ENCODE measurements at regions not wholly inside any gene's neighbourhood (a gene's known extent, or its start where the extent isn't known, plus 50 kb on each side); places are given as distances from the start of the nearest gene placed in this dataset.
"Not testable (repeated sequence)": the region's sequence is repeated elsewhere in the genome, so short reads cannot be mapped to it uniquely, and the experiment has no call there.

DNA sequence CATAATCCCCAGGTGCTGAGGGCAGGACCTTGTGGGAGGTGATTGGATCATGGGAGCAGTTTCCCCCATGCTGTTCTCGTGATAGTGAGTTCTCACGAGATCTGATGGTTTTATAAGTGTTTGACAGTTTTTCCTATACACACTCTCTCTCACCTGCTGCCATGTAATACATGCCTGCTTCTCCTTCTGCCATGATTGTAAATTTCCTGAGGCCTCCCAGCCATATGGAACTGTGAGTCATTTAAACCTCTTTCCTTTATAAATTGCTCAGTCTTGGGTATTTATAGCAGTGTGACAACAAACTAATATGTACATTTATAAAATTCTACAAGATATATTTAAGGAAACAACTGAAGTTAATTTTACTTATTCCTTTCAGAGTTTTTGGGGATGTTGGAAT lies 170.8 kb upstream of the BET1 start:
- no peak for DNase-seq (ENCODE audit: low read depth)

DNA sequence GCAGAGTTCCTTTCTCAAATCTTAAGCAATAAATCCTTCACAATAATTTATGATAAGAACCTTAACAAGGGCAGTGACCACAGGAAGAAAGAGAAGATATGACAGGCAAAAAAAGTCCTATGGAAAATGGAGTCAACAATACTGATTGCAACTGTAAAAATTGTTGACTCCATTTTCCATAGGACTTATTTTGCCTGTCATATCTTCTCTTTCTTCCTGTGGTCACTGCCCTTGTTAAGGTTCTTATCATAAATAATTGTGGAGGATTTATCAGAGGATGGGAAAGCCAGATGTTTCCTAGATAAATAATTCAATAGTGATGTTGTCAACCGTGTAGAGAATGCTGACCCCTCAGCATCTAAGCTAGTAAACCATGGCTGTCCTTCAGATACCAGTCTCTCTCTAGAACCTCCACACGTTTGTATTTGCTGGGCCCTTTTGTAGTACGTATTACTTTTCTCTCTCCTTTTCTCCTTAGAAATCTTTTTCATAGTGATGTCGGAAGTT lies 172.6 kb upstream of the BET1 start:
- DNase-seq (ENCODE audit: low read depth): no peak

- no peak for DNase-seq (ENCODE audit: low read depth)
These were observed 173.3 kb upstream of the BET1 start for GRCh38 chr7:94177441-94177840.

DNA sequence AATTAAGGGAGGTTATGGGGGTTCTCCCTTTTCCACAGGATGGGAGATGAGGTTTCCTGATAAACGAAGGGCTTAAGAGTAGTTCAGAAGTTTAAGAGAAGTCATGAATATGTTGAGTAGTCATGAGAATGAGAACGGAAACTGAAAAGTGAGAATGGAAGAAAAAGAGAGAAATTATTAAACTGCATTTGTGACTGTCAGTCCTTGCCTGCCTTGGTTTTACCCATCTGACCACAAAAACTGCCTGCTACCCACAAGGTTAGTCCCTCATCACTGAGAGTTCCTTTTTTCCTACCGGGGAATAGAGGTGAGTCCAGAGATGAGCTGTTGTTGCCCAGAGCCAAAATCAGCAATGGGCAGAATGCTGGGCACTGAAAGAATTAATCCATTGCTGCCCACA lies 174.1 kb upstream of the BET1 start:
- DNase-seq (ENCODE audit: low read depth): no peak

GRCh38 chr7:94179466-94179865 lies 175.3 kb upstream of the BET1 start:
- no peak for DNase-seq (ENCODE audit: low read depth)

DNA sequence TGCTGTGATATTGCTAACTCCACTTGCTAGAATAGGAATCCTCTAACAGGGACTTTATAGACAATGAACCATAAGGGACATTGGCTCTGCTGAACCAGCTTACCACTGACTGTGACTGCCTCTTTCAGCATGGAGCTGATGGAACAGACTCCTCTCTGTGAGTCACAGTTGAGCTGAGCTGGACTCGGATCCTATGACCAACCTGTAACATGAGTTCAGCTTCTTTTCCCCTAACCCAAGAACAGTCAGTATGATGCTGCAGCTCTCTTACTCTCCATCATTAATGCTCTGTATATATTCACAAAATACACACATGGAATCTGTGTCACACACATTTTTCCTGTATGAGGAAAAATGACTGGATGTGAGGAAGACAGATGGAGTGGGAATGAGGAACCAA lies 177.9 kb upstream of the BET1 start:
- no peak for DNase-seq (ENCODE audit: low read depth)

- DNase-seq (ENCODE audit: low read depth): no peak
These were observed 178.6 kb upstream of the BET1 start for GRCh38 chr7:94182721-94183120.

GRCh38 chr7:94183289-94183749 lies 179.2 kb upstream of the BET1 start:
- DNase-seq (ENCODE audit: low read depth): no peak

- DNase-seq (ENCODE audit: low read depth): no peak
These were observed 179.7 kb upstream of the BET1 start for GRCh38 chr7:94183891-94184290.

DNA sequence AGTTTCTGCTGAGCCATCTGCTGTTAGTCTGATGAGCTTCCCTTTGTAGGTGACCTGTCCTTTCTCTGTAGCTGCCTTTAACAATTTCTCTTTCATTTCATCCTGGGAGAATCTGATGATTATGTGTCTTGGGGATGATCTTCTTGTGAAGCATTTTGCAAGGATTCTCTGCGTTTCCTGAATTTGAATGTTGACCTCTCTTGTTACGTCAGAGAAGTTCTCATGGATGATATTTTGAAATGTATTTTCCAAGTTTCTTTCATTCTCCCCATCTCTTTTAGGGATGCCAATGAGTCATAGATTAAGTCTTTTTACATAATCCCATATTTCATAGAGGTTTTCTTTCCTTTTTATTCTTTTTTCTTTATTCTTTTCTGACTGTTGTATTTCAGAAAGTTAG lies 184.2 kb upstream of the BET1 start:
- no peak for DNase-seq (ENCODE audit: low read depth)

GRCh38 chr7:94190599-94191061 lies 186.5 kb upstream of the BET1 start:
- DNase-seq (ENCODE audit: low read depth): no peak

- DNase-seq (ENCODE audit: low read depth): not testable (repeated sequence)
These were observed 190.3 kb upstream of the BET1 start for GRCh38 chr7:94194426-94194825.

GRCh38 chr7:94195201-94195600 lies 191.0 kb upstream of the BET1 start:
- DNase-seq (ENCODE audit: low read depth): no peak

GRCh38 chr7:94195813-94196212 lies 191.7 kb upstream of the BET1 start:
- no peak for DNase-seq (ENCODE audit: low read depth)

DNA sequence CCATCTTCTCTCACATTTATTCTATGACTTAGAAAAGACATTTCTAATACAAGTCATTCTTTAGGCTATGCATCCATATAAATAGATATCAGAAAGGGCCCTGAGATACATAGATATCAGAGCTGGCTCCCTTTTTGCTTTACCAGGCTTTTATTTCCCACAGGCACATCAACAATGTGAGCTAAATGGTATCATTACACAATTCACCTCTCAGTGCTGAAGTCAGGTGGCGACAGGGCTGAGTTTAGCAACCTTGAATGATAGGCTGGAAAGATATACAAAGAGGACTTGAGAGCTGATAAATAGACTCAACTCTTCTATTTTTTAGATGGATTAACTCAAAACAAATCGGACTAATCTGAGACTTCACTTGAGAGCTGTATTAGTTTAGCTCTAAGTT lies 189.2 kb upstream of the COL1A2 start:
- no peak for DNase-seq (ENCODE audit: low read depth)

GRCh38 chr7:94206295-94206694 lies 188.4 kb upstream of the COL1A2 start:
- no peak for DNase-seq (ENCODE audit: low read depth)

GRCh38 chr7:94212160-94212559 lies 182.5 kb upstream of the COL1A2 start:
- DNase-seq (ENCODE audit: low read depth): no peak

DNA sequence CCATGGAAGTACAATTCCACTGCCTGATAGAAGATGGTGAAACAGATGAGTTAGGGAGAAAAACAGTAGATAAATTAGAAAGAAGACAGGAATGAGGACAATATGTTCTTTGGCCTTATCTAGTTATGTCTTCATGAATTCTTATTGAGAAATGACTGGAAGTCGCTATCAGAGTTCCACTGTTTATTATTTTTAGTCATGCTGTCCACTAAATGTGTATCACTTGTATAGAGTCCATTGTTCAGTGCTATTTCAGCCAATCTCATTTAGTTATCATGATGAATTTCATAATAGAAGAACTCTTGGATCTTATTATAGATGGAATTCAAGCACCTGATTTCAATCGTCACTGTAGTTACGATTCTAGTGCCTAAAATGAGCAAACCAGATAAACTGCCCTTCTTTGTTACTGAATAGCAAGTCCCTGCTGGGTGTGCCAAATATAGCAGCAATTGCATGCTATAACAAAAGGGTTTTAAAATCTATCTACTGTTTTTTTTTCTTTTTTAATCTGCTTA lies 177.7 kb upstream of the COL1A2 start:
- DNase-seq (ENCODE audit: low read depth): no peak

DNA sequence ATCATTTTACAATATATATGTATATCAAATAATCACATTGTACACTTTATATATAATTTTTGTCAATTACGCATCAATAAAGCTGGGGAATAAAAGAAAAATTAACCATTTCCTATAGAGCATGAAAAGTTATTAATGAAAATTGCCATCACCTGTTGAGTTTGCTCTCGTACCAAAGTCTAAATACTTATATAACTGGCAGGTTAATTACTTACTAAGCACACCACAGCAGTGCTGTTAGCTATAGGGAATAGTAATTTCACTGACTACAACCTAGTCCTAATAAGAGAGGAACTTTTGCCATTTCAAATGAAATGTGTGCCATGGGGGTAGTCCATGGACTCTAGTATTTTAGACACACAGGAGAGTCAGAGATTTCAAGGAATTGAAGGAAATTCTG lies 176.9 kb upstream of the COL1A2 start:
- no peak for DNase-seq (ENCODE audit: low read depth)

DNA sequence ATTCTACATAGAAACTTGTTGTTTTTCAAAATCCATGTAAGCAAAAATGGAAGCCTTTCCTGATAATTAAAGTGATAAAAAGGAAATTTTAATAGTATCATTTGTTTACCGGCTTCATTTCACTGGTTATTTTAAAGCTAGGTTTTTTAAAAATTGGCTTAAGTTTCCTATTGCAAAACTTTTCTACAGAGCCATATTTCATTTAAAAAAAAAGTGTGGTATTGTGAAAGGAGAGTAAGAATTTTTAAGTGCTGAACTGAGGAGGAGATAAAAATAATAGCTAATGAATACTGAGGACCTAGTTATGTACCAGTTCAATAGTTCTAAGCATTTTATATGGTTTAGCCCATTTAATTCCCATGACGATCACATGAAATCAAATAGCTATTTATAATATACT lies 172.2 kb upstream of the COL1A2 start:
- DNase-seq (ENCODE audit: low read depth): no peak

DNA sequence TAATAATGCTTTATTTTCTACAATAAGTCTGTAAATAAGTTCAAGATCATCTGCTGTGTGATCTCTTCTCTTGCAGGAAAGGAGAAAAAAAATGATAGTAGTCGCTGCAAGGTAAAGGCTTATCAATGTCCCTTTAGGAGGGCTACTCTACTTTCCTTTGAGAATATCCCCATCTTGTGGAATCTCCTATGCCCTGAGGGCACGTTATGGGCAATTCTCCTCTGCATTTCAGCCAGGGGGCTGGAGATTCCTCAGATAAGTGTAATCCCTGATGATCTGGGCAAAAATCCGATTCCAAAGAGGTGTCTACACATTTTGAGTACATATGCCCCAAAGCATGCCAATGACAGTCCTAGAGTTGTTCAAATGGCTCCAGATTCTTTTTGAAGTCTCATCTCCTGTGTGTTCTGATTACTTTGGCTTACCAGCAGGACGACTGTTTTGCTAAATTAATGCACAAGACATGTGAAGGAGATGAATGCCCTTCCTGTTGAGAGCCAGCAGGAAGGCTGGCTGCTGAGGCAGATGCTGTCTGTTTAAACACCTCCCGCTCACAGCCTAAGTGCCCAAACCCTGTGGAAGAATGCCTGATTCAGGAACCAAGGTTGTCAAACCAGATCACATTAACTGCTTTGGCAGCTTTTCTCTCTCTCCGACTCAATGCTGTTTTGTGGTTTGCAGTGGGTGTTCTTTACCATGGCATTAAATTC lies 171.2 kb upstream of the COL1A2 start:
- no peak for DNase-seq (ENCODE audit: low read depth)

- DNase-seq (ENCODE audit: low read depth): no peak
These were observed 166.5 kb upstream of the COL1A2 start for GRCh38 chr7:94228223-94228622.

DNA sequence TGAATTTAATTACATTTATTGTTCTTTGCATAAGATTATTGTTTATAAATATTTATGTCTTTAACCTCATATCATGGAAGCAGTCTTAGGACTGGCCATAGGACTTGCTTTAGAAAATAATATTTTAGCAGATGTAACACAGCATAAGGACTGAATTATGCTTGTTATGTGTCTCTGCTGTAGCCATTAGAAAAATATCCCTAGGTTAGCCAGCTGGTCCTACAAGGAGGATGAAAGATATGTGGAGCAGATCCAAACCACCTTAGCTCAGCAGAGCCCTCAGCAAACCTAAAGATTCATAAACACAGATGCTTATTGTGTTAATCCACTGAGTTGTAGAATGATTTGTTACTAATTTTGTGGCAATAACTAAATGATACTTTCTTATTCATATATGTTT lies 166.0 kb upstream of the COL1A2 start:
- no peak for DNase-seq (ENCODE audit: low read depth)

- DNase-seq (ENCODE audit: low read depth): no peak
These were observed 163.4 kb upstream of the COL1A2 start for GRCh38 chr7:94231305-94231704.
